ENCODE measurements at regions not wholly inside any gene's neighbourhood (a gene's known extent, or its start where the extent isn't known, plus 50 kb on each side); places are given as distances from the start of the nearest gene placed in this dataset.

GRCh38 chr13:68019901-68020300, 789.8 kb upstream of the PCDH9 start:
- TF ChIP-seq, protein P1, sequence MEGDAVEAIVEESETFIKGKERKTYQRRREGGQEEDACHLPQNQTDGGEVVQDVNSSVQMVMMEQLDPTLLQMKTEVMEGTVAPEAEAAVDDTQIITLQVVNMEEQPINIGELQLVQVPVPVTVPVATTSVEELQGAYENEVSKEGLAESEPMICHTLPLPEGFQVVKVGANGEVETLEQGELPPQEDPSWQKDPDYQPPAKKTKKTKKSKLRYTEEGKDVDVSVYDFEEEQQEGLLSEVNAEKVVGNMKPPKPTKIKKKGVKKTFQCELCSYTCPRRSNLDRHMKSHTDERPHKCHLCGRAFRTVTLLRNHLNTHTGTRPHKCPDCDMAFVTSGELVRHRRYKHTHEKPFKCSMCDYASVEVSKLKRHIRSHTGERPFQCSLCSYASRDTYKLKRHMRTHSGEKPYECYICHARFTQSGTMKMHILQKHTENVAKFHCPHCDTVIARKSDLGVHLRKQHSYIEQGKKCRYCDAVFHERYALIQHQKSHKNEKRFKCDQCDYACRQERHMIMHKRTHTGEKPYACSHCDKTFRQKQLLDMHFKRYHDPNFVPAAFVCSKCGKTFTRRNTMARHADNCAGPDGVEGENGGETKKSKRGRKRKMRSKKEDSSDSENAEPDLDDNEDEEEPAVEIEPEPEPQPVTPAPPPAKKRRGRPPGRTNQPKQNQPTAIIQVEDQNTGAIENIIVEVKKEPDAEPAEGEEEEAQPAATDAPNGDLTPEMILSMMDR (IDR thresholded peaks at IDR 0.05; ENCODE audit: low read length) = no peak
- TF ChIP-seq EZH2 (optimal IDR thresholded peaks at IDR 0.05; ENCODE audit: low read depth, low read length) (no peak), EZH2phosphoT487 (IDR thresholded peaks at IDR 0.05; ENCODE audit: low read length) (no peak)
